GM12891 (cell line): ENCODE measurements at regions not wholly inside any gene's neighbourhood (a gene's known extent, or its start where the extent isn't known, plus 50 kb on each side); places are given as distances from the start of the nearest gene placed in this dataset.
"Not testable (repeated sequence)": the region's sequence is repeated elsewhere in the genome, so short reads cannot be mapped to it uniquely, and the experiment has no call there.

Source experiments
- PAX5 ChIP-seq: IDR thresholded peaks from 2 replicates; pipeline ENCODE4 v1.6.1; 2011; ENCODE audit warnings: low read length, moderate library complexity, mild to moderate bottlenecking; ENCODE audit not compliant: insufficient read depth, severe bottlenecking
- POLR2A ChIP-seq: IDR thresholded peaks from 2 replicates; pipeline ENCODE4 v1.6.1; 2011; ENCODE audit warnings: low read depth, low read length, control low read depth
- POLR2AphosphoS5 ChIP-seq: IDR thresholded peaks from 2 replicates; pipeline ENCODE4 v1.6.1; 2011; ENCODE audit warnings: low read depth, low read length, control low read depth
- POU2F2 ChIP-seq: IDR thresholded peaks from 2 replicates; pipeline ENCODE4 v1.6.1; 2011; ENCODE audit warnings: low read depth, mild to moderate bottlenecking, control low read depth, low read length, moderate library complexity
- SPI1 ChIP-seq: IDR thresholded peaks from 2 replicates; pipeline ENCODE4 v1.6.1; 2011; ENCODE audit warnings: low read depth, low read length, control low read depth
- TAF1 ChIP-seq: IDR thresholded peaks from 2 replicates; pipeline ENCODE4 v1.6.1; 2011; ENCODE audit warnings: low read depth, low read length, control low read depth

- not testable (repeated sequence) for TF ChIP-seq POLR2A, POU2F2, TAF1, POLR2AphosphoS5, PAX5, SPI1
Measured at GRCh38 chr11:49891910-49892671, 60.1 kb upstream of the OR4C13 start.
